Vagina (tissue), 2 donors: ENCODE measurements at regions not wholly inside any gene's neighbourhood (a gene's known extent, or its start where the extent isn't known, plus 50 kb on each side); places are given as distances from the start of the nearest gene placed in this dataset.

Source experiments
- POLR2A ChIP-seq, 2 donors: fragments of 450-650 bp; IDR thresholded peaks; one replicate each; pipeline ENCODE4 v1.6.1; 2017; ENCODE audit warnings: antibody characterized with exemption in 2 of 2, mild to moderate bottlenecking in 2 of 2, moderate library complexity in 2 of 2
- POLR2AphosphoS5 ChIP-seq, 2 donors: sonication (generic); formaldehyde crosslinking; IDR thresholded peaks; one replicate each; pipeline ENCODE4 v1.9.0; 2017; ENCODE audit warnings: antibody characterized with exemption in 2 of 2, mild to moderate bottlenecking in 2 of 2, low read depth in 1 of 2; ENCODE audit not compliant: insufficient read depth in 1 of 2
- TF ChIP-seq, protein P1 (sequence below), 3 experiments: fragments of 450-650 bp in 2 of 3; fragments of 200-600 bp in 1 of 3; sonication (generic) in 1 of 3; IDR thresholded peaks; one replicate each; pipeline ENCODE4 v1.5.1; 2017 to 2019; ENCODE audit warnings: antibody characterized with exemption in 3 of 3, mild to moderate bottlenecking in 2 of 3, moderate library complexity in 2 of 3

DNA sequence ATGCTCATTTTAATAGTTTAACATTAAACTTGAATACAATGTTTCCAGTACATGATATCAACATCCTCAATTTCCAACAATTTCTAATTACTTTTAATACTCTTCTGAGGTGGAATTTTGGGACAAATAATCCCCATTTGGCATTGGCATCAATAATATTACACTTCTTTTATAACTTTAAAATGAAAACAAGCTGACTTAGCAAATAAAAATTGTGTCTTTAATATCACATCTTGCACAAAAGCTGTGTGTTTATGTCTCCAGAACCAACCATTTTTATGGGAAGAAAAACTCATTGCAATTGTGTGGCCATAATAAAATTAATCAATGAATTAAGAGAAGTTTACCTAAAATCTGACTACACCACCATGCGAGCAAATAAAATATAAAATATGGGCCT lies 2552.6 kb downstream of the PCDH7 start:
- TF ChIP-seq, protein P1, sequence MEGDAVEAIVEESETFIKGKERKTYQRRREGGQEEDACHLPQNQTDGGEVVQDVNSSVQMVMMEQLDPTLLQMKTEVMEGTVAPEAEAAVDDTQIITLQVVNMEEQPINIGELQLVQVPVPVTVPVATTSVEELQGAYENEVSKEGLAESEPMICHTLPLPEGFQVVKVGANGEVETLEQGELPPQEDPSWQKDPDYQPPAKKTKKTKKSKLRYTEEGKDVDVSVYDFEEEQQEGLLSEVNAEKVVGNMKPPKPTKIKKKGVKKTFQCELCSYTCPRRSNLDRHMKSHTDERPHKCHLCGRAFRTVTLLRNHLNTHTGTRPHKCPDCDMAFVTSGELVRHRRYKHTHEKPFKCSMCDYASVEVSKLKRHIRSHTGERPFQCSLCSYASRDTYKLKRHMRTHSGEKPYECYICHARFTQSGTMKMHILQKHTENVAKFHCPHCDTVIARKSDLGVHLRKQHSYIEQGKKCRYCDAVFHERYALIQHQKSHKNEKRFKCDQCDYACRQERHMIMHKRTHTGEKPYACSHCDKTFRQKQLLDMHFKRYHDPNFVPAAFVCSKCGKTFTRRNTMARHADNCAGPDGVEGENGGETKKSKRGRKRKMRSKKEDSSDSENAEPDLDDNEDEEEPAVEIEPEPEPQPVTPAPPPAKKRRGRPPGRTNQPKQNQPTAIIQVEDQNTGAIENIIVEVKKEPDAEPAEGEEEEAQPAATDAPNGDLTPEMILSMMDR (IDR thresholded peaks at IDR 0.05): no peak
- TF ChIP-seq POLR2A (IDR thresholded peaks at IDR 0.05) (no peak), POLR2AphosphoS5 (IDR thresholded peaks at IDR 0.05; ENCODE audit: insufficient read depth in 1 of 2, low read depth in 1 of 2) (no peak)
